HepG2 (cell line): ENCODE measurements at regions not wholly inside any gene's neighbourhood (a gene's known extent, or its start where the extent isn't known, plus 50 kb on each side); places are given as distances from the start of the nearest gene placed in this dataset.
A peak's percentile ranks its signal among the peaks of the same experiment; 100 is the strongest.

Source experiments
- ARID3A ChIP-seq: IDR thresholded peaks from 2 replicates; pipeline ENCODE4 v1.6.1; 2012; ENCODE audit warnings: low read depth, low read length, improper control_type of control experiment
- EHMT2 ChIP-seq: fragments of 200-600 bp; sonication (generic); IDR thresholded peaks from 2 replicates; pipeline ENCODE4 v1.7.0; 2017; ENCODE audit warnings: antibody characterized with exemption, low read depth, low read length, borderline replicate concordance
- GATAD2A ChIP-seq: IDR thresholded peaks from 2 replicates; pipeline ENCODE4 v1.6.1; 2016
- HMG20A ChIP-seq: IDR thresholded peaks from 2 replicates; pipeline ENCODE4 v1.6.1; 2016; ENCODE audit warnings: borderline replicate concordance
- PCBP1 ChIP-seq: fragments of 200-400 bp; formaldehyde crosslinking; IDR thresholded peaks from 2 replicates; pipeline ENCODE4 v1.6.1; 2017; ENCODE audit warnings: mild to moderate bottlenecking, low read depth, low read length, borderline replicate concordance
- REST ChIP-seq, 2 experiments: IDR thresholded peaks; 2 replicates each; pipeline ENCODE4 v1.6.1; 2011 to 2012; ENCODE audit warnings: low read length in 2 of 2, borderline replicate concordance in 1 of 2, low read depth in 1 of 2, mild to moderate bottlenecking in 1 of 2, moderate library complexity in 1 of 2
- SAP130 ChIP-seq: IDR thresholded peaks from 2 replicates; pipeline ENCODE4 v1.6.1; 2016; ENCODE audit warnings: low read depth
- TCF12 ChIP-seq, 2 experiments: fragments of 450-650 bp in 1 of 2; sonication (generic) in 1 of 2; formaldehyde crosslinking in 1 of 2; IDR thresholded peaks; 2 replicates each; pipeline versions ENCODE4 v1.6.1 to v1.8.0; 2017 to 2022; ENCODE audit warnings: antibody characterized with exemption in 1 of 2, mild to moderate bottlenecking in 1 of 2, missing genetic modification reagents in 1 of 2, moderate library complexity in 1 of 2
- ZBTB25 ChIP-seq: IDR thresholded peaks from 2 replicates; pipeline ENCODE4 v1.6.1; 2018; ENCODE audit warnings: missing genetic modification reagents
- ZNF431 ChIP-seq: sonication (generic); formaldehyde crosslinking; IDR thresholded peaks from 2 replicates; pipeline ENCODE4 v1.9.0; 2022; ENCODE audit warnings: missing genetic modification reagents, low read depth, mild to moderate bottlenecking, borderline replicate concordance
- ZNF468 ChIP-seq: sonication (generic); formaldehyde crosslinking; IDR thresholded peaks from 2 replicates; pipeline ENCODE4 v1.8.0; 2022; ENCODE audit warnings: mild to moderate bottlenecking, moderate library complexity, missing genetic modification reagents
- ZNF547 ChIP-seq: sonication (generic); formaldehyde crosslinking; IDR thresholded peaks from 2 replicates; pipeline ENCODE4 v1.5.1; 2020; ENCODE audit warnings: mild to moderate bottlenecking, missing genetic modification reagents
- ZNF567 ChIP-seq: sonication (generic); formaldehyde crosslinking; IDR thresholded peaks from 2 replicates; pipeline ENCODE4 v1.8.1; 2023; ENCODE audit warnings: mild to moderate bottlenecking, missing genetic modification reagents, borderline replicate concordance
- ZNF724P ChIP-seq: sonication (generic); formaldehyde crosslinking; IDR thresholded peaks from 2 replicates; pipeline ENCODE4 v1.8.0; 2022; ENCODE audit warnings: missing genetic modification reagents, borderline replicate concordance
- ZSCAN21 ChIP-seq: sonication (generic); formaldehyde crosslinking; IDR thresholded peaks from 2 replicates; pipeline ENCODE4 v1.8.0; 2022; ENCODE audit warnings: mild to moderate bottlenecking, missing genetic modification reagents, moderate library complexity, borderline replicate concordance
- TF ChIP-seq, protein P1 (sequence below): sonication (generic); formaldehyde crosslinking; IDR thresholded peaks from 2 replicates; pipeline ENCODE4 v1.5.1; 2020; ENCODE audit warnings: missing genetic modification reagents, mild to moderate bottlenecking, borderline replicate concordance

DNA sequence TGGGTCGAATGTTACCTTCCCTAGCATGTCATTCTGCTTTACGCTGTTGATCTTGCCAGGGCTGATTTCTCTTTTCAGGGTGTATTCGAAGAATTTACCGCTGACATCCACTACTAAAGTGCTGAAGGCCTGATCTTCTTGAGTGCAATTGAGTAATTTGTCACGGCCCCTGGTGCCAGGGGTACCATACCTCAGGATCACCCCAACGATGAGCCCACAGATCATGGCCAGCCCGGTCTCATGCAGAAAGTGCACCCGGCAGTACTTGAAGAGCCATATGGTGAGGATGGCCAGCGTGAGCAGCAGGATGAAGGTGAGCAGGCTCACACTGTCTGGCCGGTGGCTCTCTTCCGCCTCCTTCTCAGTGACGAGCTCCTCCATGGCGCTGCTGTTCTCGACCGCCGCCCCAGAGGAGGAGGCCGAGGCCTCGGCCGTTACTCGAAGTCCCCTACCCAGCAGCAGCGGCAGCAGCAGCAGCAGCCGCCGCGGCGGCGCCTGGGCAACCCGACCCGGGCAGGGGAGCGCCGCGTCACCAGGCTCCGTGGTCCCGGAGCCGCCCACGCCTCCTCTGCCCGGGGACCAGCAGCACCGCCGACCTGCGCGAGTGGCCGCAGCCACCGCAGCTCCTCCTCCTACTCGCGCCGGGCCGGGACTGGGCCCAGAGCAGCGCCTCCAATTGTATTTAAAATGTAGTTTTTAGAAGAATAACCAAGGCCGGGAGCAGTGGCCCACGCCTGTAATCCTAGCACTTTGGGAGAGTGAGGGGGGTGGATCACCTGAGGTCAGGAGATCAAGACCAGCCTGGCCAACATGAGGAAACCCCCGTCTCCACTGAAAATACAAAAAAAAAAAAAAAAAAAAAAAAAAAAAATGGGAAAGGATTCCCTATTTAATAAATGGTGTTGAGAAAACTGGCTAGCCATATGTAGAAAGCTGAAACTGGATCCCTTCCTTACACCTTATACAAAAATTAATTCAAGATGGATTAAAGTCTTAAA lies 58.5 kb upstream of the TMPO start (continued):
- TF ChIP-seq REST (IDR thresholded peaks at IDR 0.05; ENCODE audit: borderline replicate concordance in 1 of 2, low read depth in 1 of 2, low read length in 2 of 2) (no peak), ZNF431 (no peak), HMG20A (CRISPR knock-in tag) (no peak), PCBP1 (no peak), EHMT2 (no peak), ZSCAN21 (0 out of 2 replicates have a peak, but pooled peaks have one; percentile 31), ZNF547 (CRISPR knock-in tag) (0 out of 2 replicates have a peak, but pooled peaks have one; percentile 44), ZNF468 (no peak), ZBTB25 (CRISPR knock-in tag) (no peak), ARID3A (no peak), ZNF724P (CRISPR knock-in tag) (no peak), SAP130 (CRISPR knock-in tag) (no peak), TCF12 (IDR thresholded peaks at IDR 0.05) (no peak), TCF12 (CRISPR knock-in tag; IDR thresholded peaks at IDR 0.05) (no peak), GATAD2A (CRISPR knock-in tag) (no peak), ZNF567 (CRISPR knock-in tag) (no peak)
- TF ChIP-seq, protein P1, sequence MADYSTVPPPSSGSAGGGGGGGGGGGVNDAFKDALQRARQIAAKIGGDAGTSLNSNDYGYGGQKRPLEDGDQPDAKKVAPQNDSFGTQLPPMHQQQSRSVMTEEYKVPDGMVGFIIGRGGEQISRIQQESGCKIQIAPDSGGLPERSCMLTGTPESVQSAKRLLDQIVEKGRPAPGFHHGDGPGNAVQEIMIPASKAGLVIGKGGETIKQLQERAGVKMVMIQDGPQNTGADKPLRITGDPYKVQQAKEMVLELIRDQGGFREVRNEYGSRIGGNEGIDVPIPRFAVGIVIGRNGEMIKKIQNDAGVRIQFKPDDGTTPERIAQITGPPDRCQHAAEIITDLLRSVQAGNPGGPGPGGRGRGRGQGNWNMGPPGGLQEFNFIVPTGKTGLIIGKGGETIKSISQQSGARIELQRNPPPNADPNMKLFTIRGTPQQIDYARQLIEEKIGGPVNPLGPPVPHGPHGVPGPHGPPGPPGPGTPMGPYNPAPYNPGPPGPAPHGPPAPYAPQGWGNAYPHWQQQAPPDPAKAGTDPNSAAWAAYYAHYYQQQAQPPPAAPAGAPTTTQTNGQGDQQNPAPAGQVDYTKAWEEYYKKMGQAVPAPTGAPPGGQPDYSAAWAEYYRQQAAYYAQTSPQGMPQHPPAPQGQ (CRISPR knock-in tag): no peak
